Heart left ventricle (tissue), 16 donors: ENCODE measurements at regions not wholly inside any gene's neighbourhood (a gene's known extent, or its start where the extent isn't known, plus 50 kb on each side); places are given as distances from the start of the nearest gene placed in this dataset.

Experiments
- ATAC-seq, 4 donors: fragments of 200-7000 bp; cut with Tn5 transposase; one replicate each; pipeline ENCODE4 v1.9.1; 2020 to 2022; ENCODE audit warnings: moderate library complexity in 4 of 4, mild to moderate bottlenecking in 3 of 4, moderate number of reproducible peaks in 1 of 4
- DNase-seq, 5 donors: peaks; one replicate each; pipeline ENCODE4 v3.0.0-alpha.2; 2020
- H3K27ac ChIP-seq, 12 donors: fragments of 200-600 bp; sonication (generic) in 4 of 12; one replicate each; pipeline versions ENCODE4 v1.5.0 to v1.8.0; 2016 to 2022; ENCODE audit warnings: mild to moderate bottlenecking in 2 of 12
- H3K27me3 ChIP-seq, 9 donors: fragments of 200-600 bp; sonication (generic) in 2 of 9; one replicate each; pipeline versions ENCODE4 v1.5.1 to v1.8.0; 2016 to 2022; ENCODE audit warnings: mild to moderate bottlenecking in 3 of 9
- H3K36me3 ChIP-seq, 9 donors: fragments of 200-600 bp; sonication (generic) in 2 of 9; one replicate each; pipeline versions ENCODE4 v1.5.0 to v1.8.0; 2018 to 2022; ENCODE audit warnings: mild to moderate bottlenecking in 2 of 9
- H3K4me1 ChIP-seq, 12 donors: fragments of 200-600 bp; sonication (generic) in 4 of 12; one replicate each; pipeline versions ENCODE4 v1.5.0 to v1.8.0; 2016 to 2022; ENCODE audit warnings: mild to moderate bottlenecking in 3 of 12
- H3K4me3 ChIP-seq, 12 donors: fragments of 200-600 bp; sonication (generic) in 4 of 12; one replicate each; pipeline versions ENCODE4 v1.5.0 to v1.8.0; 2017 to 2022; ENCODE audit warnings: mild to moderate bottlenecking in 9 of 12, moderate library complexity in 4 of 12
- H3K9me3 ChIP-seq, 12 donors: fragments of 200-600 bp; sonication (generic) in 4 of 12; one replicate each; pipeline versions ENCODE4 v1.5.0 to v1.8.0; 2016 to 2022; ENCODE audit warnings: mild to moderate bottlenecking in 1 of 12
- CTCF ChIP-seq, 12 donors: fragments of 200-600 bp; sonication (generic) in 4 of 12; IDR thresholded peaks; one replicate each; pipeline versions ENCODE4 v1.5.0 to v1.8.0; 2018 to 2022; ENCODE audit warnings: antibody characterized with exemption in 12 of 12, mild to moderate bottlenecking in 5 of 12
- POLR2A ChIP-seq, 2 donors: fragments of 450-650 bp; IDR thresholded peaks; one replicate each; pipeline ENCODE4 v1.6.1; 2017; ENCODE audit warnings: antibody characterized with exemption in 2 of 2, mild to moderate bottlenecking in 2 of 2, moderate library complexity in 2 of 2
- WGBS, 4 donors: extraction: QIAGEN DNeasy Blood & Tissue Kit in 2 of 4; methylation state at CpG; one replicate each; pipeline versions ENCODE4 v1.1.5 to v1.1.7; 2013 to 2018; 5-methylcytosine and 5-hydroxymethylcytosine counted together
- intact Hi-C, 10 donors: fragments of 100-400 bp; cut with DNase I; formaldehyde crosslinking; loops; one replicate each; pipeline versions ENCODE4 v1.11.1 to v1.14.2; 2022
- donor health status: ischemic (EF 13 %, LVEDD 7.1; RV severe dilation, severe dysfunction).
- donor health status: healthy with polysubstance abuse.
- donor health status: DM: no; HTN: yes; CAD: no.
- donor health status: DM: no; HTN: no; CAD: no.
- donor health status: ischemic (EF 25% LVEDD 6.9; RV normal size, moderate dysfunction).
- donor health status: ischemic (EF 25% LVEDD 5.7; RV mildly dilated, moderate dysfunction).
- donor health status: healthy.
- donor health status: DM: yes; HTN: yes; CAD: no.
- donor health status: ischemic (EF 35%, LVEDD 5.7; RV mildly dilated, moderate dysfunction).
- donor health status: nonischemic (EF 11% LVEDD 7.7; RV severe dilation, severe dysfunction).
- donor health status: DM: yes; HTN: yes; CAD: no.
- donor health status: PGD.
- donor health status: ischemic (EF 29% LVEDD 5.4; RV normal size, mild dysfunction).
- donor health status: nonischemic (EF 23%, LVEDD 6.1; RV moderate dilation, normal function).

GRCh38 chr14:100451264-100451663 is 128.1 kb downstream of the SLC25A47 start:
- Histone ChIP-seq H3K4me1 (no peaks in the 10 kb centered on the region), H3K27ac (no peak overlapping the region), H3K27me3 (no peaks in the 10 kb centered on the region), H3K36me3 (no peaks in the 10 kb centered on the region), H3K4me3 (no peak overlapping the region), H3K9me3 (no peaks in the 10 kb centered on the region)
- no peak for DNase-seq
- WGBS, 4 donors: 90 to 100% (median 94%) methylated on average over 4 to 6 of the region's 6 CpGs
- TF ChIP-seq POLR2A (IDR thresholded peaks at IDR 0.05) (no peak), CTCF (IDR thresholded peaks at IDR 0.05) (no peak)
- ATAC-seq: no peak
- intact Hi-C loops: no loop called here

- no peak for TF ChIP-seq POLR2A (IDR thresholded peaks at IDR 0.05)
- no peak for TF ChIP-seq CTCF (IDR thresholded peaks at IDR 0.05)
- DNase-seq (no peak), ATAC-seq (no peak)
- H3K4me3 ChIP-seq: no peak overlapping the region
- intact Hi-C loops: no loop called here
- no peaks in the 10 kb centered on the region for H3K9me3 ChIP-seq
- no peaks in the 10 kb centered on the region for H3K36me3 ChIP-seq
- H3K27ac ChIP-seq: no peak overlapping the region
- H3K4me1 ChIP-seq: no peaks in the 10 kb centered on the region
- WGBS, 4 donors: 73 to 90% (median 83%) methylated on average over 2 of the region's 2 CpGs
- no peaks in the 10 kb centered on the region for H3K27me3 ChIP-seq
These were observed 130.8 kb downstream of the SLC25A47 start for GRCh38 chr14:100453930-100454329.

GRCh38 chr14:100454437-100454836 is 131.3 kb downstream of the SLC25A47 start:
- intact Hi-C loops: no loop called here

GRCh38 chr14:100463937-100464336 is 123.3 kb downstream of the BEGAIN start:
- Histone ChIP-seq H3K4me3 (no peak overlapping the region), H3K9me3 (no peaks in the 10 kb centered on the region), H3K27me3 (no peaks in the 10 kb centered on the region), H3K36me3 (peaks cover 0 to 3% (median 0%) of the 10 kb centered on the region in 9 donors), H3K27ac (no peak overlapping the region), H3K4me1 (no peaks in the 10 kb centered on the region)
- TF ChIP-seq CTCF (IDR thresholded peaks at IDR 0.05): no peak
- TF ChIP-seq POLR2A (IDR thresholded peaks at IDR 0.05): no peak
- 92 to 98% (median 93%) methylated on average over 3 of the region's 3 CpGs for WGBS, 4 donors
- ATAC-seq: no peak
- DNase-seq: no peak
- intact Hi-C loops: no loop called here

More at GRCh38 chr14:100454437-100454836, 131.3 kb downstream of the SLC25A47 start:
- ATAC-seq: no peak
- TF ChIP-seq POLR2A (IDR thresholded peaks at IDR 0.05) (no peak), CTCF (IDR thresholded peaks at IDR 0.05) (no peak)
- no peak for DNase-seq
- H3K4me3 ChIP-seq: no peak overlapping the region
- H3K27ac ChIP-seq: no peak overlapping the region
- no peaks in the 10 kb centered on the region for H3K4me1 ChIP-seq
- WGBS, 4 donors: 69 to 92% (median 90%) methylated on average over 1 of the region's 1 CpG
- H3K9me3 ChIP-seq: no peaks in the 10 kb centered on the region
- H3K36me3 ChIP-seq: no peaks in the 10 kb centered on the region
- no peaks in the 10 kb centered on the region for H3K27me3 ChIP-seq
